Activated naive CD4-positive, alpha-beta T cell treated with anti-CD3 and anti-CD28 coated beads for 36 hours (primary cell): ENCODE measurements at regions not wholly inside any gene's neighbourhood (a gene's known extent, or its start where the extent isn't known, plus 50 kb on each side); places are given as distances from the start of the nearest gene placed in this dataset.

ENCODE experiments used
- CTCF ChIA-PET: fragments of 350-600 bp; sonication (Branson Sonifier 250); formaldehyde crosslinking; loops from one replicate; lab custom pipeline; 2021; ENCODE audit warnings: antibody characterized with exemption; lab: Charles Lee
- DNase-seq: peaks from one replicate; pipeline ENCODE4 v3.0.0-alpha.2; 2020
- H3K27ac Mint-ChIP-seq: one replicate; pipeline ENCODE4 v1.8.0; 2021; ENCODE audit warnings: mild to moderate bottlenecking, mixed read lengths
- H3K27me3 Mint-ChIP-seq: one replicate; pipeline ENCODE4 v1.8.0; 2021; ENCODE audit warnings: low read depth, mixed read lengths
- H3K36me3 Mint-ChIP-seq: one replicate; pipeline ENCODE4 v1.8.0; 2021; ENCODE audit warnings: low read depth, mixed read lengths
- H3K4me1 Mint-ChIP-seq: one replicate; pipeline ENCODE4 v1.8.0; 2021; ENCODE audit warnings: low read depth, mixed read lengths
- H3K4me3 Mint-ChIP-seq: one replicate; pipeline ENCODE4 v1.8.0; 2021; ENCODE audit warnings: mild to moderate bottlenecking, moderate library complexity, mixed read lengths
- H3K9me3 Mint-ChIP-seq: one replicate; pipeline ENCODE4 v1.8.0; 2021; ENCODE audit warnings: mixed read lengths
- intact Hi-C: fragments of 100-400 bp; cut with micrococcal nuclease; formaldehyde crosslinking; loops from one replicate; pipeline ENCODE4 v1.15.1; 2023

GRCh38 chr9:13863112-13863511 lies 450.8 kb downstream of the NFIB start:
- H3K4me1 Mint-ChIP-seq: no peaks in the 10 kb centered on the region

GRCh38 chr9:13862654-13863053 lies 451.3 kb downstream of the NFIB start:
- H3K4me1 Mint-ChIP-seq: no peaks in the 10 kb centered on the region
- no peak overlapping the region for H3K4me3 Mint-ChIP-seq
- H3K27ac Mint-ChIP-seq: no peak overlapping the region
- CTCF ChIA-PET: no interaction called here
- peaks cover 2% of the 10 kb centered on the region for H3K9me3 Mint-ChIP-seq
- no peaks in the 10 kb centered on the region for H3K27me3 Mint-ChIP-seq
- H3K36me3 Mint-ChIP-seq: no peaks in the 10 kb centered on the region
- no peak for DNase-seq
- intact Hi-C loops: no loop called here

More at GRCh38 chr9:13863112-13863511, 450.8 kb downstream of the NFIB start:
- H3K4me3 Mint-ChIP-seq: no peak overlapping the region
- CTCF ChIA-PET: no interaction called here
- intact Hi-C loops: no loop called here
- H3K27ac Mint-ChIP-seq: no peak overlapping the region
- H3K9me3 Mint-ChIP-seq: peaks cover 2% of the 10 kb centered on the region
- no peaks in the 10 kb centered on the region for H3K36me3 Mint-ChIP-seq
- DNase-seq: no peak
- no peaks in the 10 kb centered on the region for H3K27me3 Mint-ChIP-seq

GRCh38 chr9:13860946-13861640 lies 452.8 kb downstream of the NFIB start:
- Mint-ChIP-seq H3K27ac (no peak overlapping the region), H3K4me3 (no peak overlapping the region), H3K36me3 (no peaks in the 10 kb centered on the region), H3K9me3 (peaks cover 2% of the 10 kb centered on the region), H3K27me3 (no peaks in the 10 kb centered on the region), H3K4me1 (no peaks in the 10 kb centered on the region)
- CTCF ChIA-PET: no interaction called here
- intact Hi-C loops: no loop called here
- no peak for DNase-seq

GRCh38 chr9:13860019-13860418 lies 453.9 kb downstream of the NFIB start:
- intact Hi-C loops: no loop called here
- no peak overlapping the region for H3K4me3 Mint-ChIP-seq
- H3K9me3 Mint-ChIP-seq: peaks cover 6% of the 10 kb centered on the region
- no peaks in the 10 kb centered on the region for H3K36me3 Mint-ChIP-seq
- no peak for DNase-seq
- no peaks in the 10 kb centered on the region for H3K27me3 Mint-ChIP-seq
- CTCF ChIA-PET: no interaction called here
- H3K4me1 Mint-ChIP-seq: no peaks in the 10 kb centered on the region
- H3K27ac Mint-ChIP-seq: no peak overlapping the region

- CTCF ChIA-PET: no interaction called here
- intact Hi-C loops: no loop called here
- Mint-ChIP-seq H3K4me3 (no peak overlapping the region), H3K27me3 (no peaks in the 10 kb centered on the region), H3K9me3 (peaks cover 6% of the 10 kb centered on the region), H3K27ac (no peak overlapping the region), H3K4me1 (no peaks in the 10 kb centered on the region), H3K36me3 (no peaks in the 10 kb centered on the region)
- DNase-seq: no peak
These were observed 456.4 kb downstream of the NFIB start for GRCh38 chr9:13857521-13857920.

GRCh38 chr9:13847270-13847669 lies 466.7 kb downstream of the NFIB start:
- intact Hi-C loops: no loop called here
- Mint-ChIP-seq H3K4me3 (no peak overlapping the region), H3K4me1 (no peaks in the 10 kb centered on the region), H3K9me3 (peaks cover 4% of the 10 kb centered on the region), H3K36me3 (no peaks in the 10 kb centered on the region), H3K27me3 (no peaks in the 10 kb centered on the region), H3K27ac (no peak overlapping the region)
- DNase-seq: no peak
- CTCF ChIA-PET: no interaction called here

- Mint-ChIP-seq H3K4me3 (no peak overlapping the region), H3K36me3 (no peaks in the 10 kb centered on the region), H3K27ac (no peak overlapping the region), H3K9me3 (peaks cover 1% of the 10 kb centered on the region), H3K4me1 (no peaks in the 10 kb centered on the region), H3K27me3 (no peaks in the 10 kb centered on the region)
- CTCF ChIA-PET: no interaction called here
- DNase-seq: no peak
- intact Hi-C loops: no loop called here
These were observed 468.5 kb downstream of the NFIB start for GRCh38 chr9:13845460-13845859.

GRCh38 chr9:13841746-13842462 lies 472.0 kb downstream of the NFIB start:
- Mint-ChIP-seq H3K4me3 (no peak overlapping the region), H3K27me3 (no peaks in the 10 kb centered on the region), H3K4me1 (no peaks in the 10 kb centered on the region), H3K36me3 (no peaks in the 10 kb centered on the region), H3K9me3 (peaks cover 1% of the 10 kb centered on the region), H3K27ac (no peak overlapping the region)
- DNase-seq: no peak
- CTCF ChIA-PET: no interaction called here
- intact Hi-C loops: no loop called here

- no peak overlapping the region for H3K4me3 Mint-ChIP-seq
- no peaks in the 10 kb centered on the region for H3K27me3 Mint-ChIP-seq
- H3K36me3 Mint-ChIP-seq: no peaks in the 10 kb centered on the region
- intact Hi-C loops: no loop called here
- no peak overlapping the region for H3K27ac Mint-ChIP-seq
- no peaks in the 10 kb centered on the region for H3K4me1 Mint-ChIP-seq
- peaks cover 18% of the 10 kb centered on the region for H3K9me3 Mint-ChIP-seq
- DNase-seq: no peak
- CTCF ChIA-PET: no interaction called here
These were observed 481.5 kb downstream of the NFIB start for GRCh38 chr9:13832446-13832845.

GRCh38 chr9:13823026-13823425 lies 490.9 kb downstream of the NFIB start:
- H3K9me3 Mint-ChIP-seq: peaks cover 12% of the 10 kb centered on the region
- no peaks in the 10 kb centered on the region for H3K36me3 Mint-ChIP-seq
- CTCF ChIA-PET: no interaction called here
- no peak overlapping the region for H3K27ac Mint-ChIP-seq
- no peaks in the 10 kb centered on the region for H3K27me3 Mint-ChIP-seq
- intact Hi-C loops: no loop called here
- no peaks in the 10 kb centered on the region for H3K4me1 Mint-ChIP-seq
- DNase-seq: no peak
- no peak overlapping the region for H3K4me3 Mint-ChIP-seq

- Mint-ChIP-seq H3K4me3 (no peak overlapping the region), H3K4me1 (no peaks in the 10 kb centered on the region), H3K36me3 (no peaks in the 10 kb centered on the region), H3K27ac (no peak overlapping the region), H3K9me3 (peaks cover 15% of the 10 kb centered on the region), H3K27me3 (no peaks in the 10 kb centered on the region)
- intact Hi-C loops: no loop called here
- CTCF ChIA-PET: no interaction called here
- no peak for DNase-seq
These were observed 496.1 kb downstream of the NFIB start for GRCh38 chr9:13817754-13818278.

GRCh38 chr9:13816837-13817236 lies 497.1 kb downstream of the NFIB start:
- Mint-ChIP-seq H3K4me1 (no peaks in the 10 kb centered on the region), H3K27me3 (no peaks in the 10 kb centered on the region), H3K9me3 (peaks cover 15% of the 10 kb centered on the region), H3K27ac (no peak overlapping the region), H3K36me3 (no peaks in the 10 kb centered on the region), H3K4me3 (no peak overlapping the region)
- intact Hi-C loops: no loop called here
- DNase-seq: no peak
- CTCF ChIA-PET: no interaction called here
